HG03521 (cell line): ENCODE measurements at regions not wholly inside any gene's neighbourhood (a gene's known extent, or its start where the extent isn't known, plus 50 kb on each side); places are given as distances from the start of the nearest gene placed in this dataset.

ENCODE experiments used
- ATAC-seq: cut with Tn5 transposase; IDR thresholded peaks from one replicate; pipeline ENCODE4 v1.9.1; 2021; ENCODE audit warnings: mild to moderate bottlenecking, moderate library complexity; ENCODE audit not compliant: unreplicated experiment

DNA sequence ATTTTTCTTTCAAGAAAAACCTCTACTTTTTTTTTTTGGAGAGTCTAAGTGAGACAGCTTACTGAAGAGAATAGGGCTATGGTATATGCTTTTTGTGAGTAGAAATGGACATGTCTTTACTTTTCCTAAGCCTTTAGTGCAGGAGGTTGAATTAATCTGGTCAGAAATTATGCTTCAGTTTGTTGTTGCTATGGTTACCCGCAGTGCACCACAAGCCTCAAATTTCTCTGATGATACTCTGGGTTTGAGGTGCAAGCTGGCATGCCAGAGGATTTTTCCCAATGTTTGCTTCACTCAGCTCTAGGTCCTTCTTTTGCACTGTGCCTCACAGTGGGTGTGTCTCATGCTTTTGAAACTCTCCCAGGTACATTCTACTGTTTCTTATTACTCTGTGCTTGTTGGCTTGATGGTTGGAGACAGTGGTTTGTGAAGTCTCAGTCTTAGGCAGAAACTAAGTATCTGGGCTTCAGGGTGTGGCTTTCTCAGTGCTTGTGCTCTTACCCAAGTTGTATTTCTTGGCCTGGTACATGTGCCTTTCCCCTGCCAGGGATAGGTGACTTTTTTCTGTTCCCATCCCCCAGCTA, 278.3 kb downstream of the RBM43 start:
- ATAC-seq = no peak

DNA sequence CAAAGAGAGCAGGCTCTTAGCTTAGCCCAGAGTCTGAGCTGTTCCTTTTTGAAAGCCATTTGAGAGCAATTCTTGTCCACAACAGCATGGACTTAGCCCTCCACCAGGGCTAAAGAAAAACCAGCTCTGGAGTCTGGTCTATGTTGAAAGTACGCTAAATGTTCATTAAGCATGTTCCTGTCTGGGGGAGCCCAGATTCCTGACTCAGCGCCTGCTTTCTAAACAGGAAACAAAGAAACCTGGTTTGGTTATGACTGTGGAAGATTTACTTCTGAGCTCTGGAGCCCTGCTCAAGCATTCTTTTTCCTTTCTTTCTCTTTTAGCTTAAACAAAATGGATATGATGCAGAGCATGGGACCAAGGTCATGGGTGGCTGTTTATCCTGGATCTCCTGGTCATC, 279.8 kb downstream of the RBM43 start:
- no peak for ATAC-seq

DNA sequence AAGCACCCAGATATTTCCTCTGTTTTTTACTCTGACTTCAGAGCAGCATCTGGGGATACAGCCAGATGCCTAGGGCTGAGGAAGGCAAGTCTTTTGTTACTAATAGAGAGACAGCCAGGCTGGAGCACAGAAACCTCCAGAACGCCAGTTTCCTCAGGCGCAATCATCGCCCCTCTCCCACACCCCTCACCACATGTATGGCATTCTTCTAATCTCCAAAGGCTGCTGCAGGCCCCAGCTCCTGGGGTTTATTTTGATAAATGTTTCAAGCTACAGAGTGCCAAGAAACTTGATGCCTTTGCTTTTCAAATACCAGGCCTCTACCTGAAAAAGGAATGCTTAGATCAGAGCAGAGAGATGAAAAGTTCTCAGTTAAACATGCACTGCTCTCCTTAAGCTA, 283.6 kb downstream of the RBM43 start:
- ATAC-seq = no peak

DNA sequence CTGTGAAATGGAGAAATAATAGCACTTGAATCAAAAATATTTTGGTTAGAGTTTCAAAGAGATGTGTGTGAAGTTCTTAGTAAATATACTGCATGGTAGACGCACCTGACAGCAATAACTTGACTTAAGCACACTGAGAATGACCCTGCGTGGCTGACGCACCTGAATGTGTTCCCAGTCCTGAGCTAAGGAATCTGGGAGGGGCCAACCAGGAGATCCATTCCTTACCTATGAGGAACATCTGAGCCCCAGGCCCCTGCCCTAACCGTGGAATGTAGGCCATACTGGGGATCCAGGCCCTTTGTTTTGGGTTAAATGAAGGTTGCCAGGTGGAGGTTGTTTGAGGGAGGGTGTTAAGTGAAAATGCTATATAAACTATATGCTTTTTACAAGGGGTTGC, 284.4 kb downstream of the RBM43 start:
- ATAC-seq = no peak

DNA sequence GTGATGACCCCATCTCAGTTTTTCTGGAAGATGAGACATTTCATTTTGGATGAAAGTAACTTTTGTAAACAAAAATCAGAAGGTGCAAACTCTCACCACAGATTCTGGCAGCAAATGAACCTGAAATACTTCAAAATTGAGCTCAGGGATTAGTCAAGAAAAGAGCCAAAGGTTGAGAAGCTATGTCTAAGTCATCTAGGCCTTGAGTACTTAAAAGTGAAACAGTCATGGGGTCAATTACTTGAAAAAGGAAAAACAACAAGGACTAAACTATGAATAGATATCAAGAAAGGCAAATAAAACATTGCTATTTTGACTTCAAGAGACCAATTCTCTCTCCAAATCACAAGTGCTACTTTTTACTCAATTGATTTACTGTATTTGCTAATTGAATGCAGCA, 285.1 kb downstream of the RBM43 start:
- ATAC-seq = no peak

GRCh38 chr2:150974864-150975263, 286.8 kb downstream of the RBM43 start:
- ATAC-seq = no peak

GRCh38 chr2:150974234-150974633, 287.4 kb downstream of the RBM43 start:
- no peak for ATAC-seq

GRCh38 chr2:150971910-150972309, 289.8 kb downstream of the RBM43 start:
- no peak for ATAC-seq

DNA sequence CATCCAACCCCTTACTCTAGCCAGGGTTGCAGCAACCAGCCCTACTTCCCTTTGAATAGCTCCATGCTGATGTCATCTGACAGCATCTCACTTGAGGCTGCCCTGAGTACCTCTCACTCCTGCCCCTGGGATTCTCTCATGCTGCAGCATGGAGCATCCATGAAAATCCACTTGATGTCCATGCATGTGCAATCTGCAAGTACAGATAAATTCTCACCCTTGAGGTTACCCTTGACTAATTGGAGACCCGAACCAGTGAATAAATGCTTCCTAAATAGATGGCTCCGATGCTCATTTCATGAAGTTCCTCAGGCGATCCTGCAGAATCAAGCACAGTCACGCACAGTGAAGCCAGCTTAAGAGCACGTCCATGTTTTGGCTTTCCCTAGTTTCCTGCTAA, 298.3 kb downstream of the RBM43 start:
- ATAC-seq = no peak

DNA sequence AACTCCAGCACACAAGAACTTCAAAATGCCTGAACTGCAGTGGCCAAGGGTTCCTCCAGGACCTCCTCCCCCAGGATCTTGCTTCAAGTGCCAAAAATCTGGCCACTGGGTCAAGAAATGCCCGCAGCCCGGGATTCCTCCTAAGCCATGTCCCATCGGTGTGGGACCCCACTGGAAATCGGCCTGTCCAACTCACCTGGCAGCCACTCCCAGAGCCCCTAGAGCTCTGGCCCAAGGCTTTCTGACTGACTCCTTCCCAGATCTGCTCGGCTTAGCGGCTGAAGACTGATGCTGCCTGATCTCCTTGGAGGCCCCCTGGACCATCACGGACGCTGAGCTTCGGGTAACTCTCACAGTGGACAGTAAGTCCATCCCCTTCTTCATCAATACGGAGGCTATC, 306.4 kb downstream of the RBM43 start:
- no peak for ATAC-seq

DNA sequence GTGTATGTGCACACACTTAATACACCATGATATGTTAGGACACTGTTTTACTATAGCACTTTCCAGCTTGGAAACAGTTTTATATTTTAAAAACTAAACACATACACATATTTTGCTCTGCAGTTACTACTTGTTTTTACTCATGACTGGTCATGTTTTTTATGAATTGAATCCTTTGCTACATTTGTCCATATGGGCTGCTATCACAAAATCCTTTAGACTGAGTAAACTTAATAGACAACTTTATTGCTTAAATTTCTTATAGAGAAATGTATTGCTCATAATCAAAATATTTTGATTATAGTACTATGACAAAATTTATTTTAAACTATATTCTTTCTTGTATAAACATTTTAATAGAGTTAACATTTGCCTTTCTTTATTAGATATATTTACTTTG, 314.8 kb downstream of the RBM43 start:
- no peak for ATAC-seq

DNA sequence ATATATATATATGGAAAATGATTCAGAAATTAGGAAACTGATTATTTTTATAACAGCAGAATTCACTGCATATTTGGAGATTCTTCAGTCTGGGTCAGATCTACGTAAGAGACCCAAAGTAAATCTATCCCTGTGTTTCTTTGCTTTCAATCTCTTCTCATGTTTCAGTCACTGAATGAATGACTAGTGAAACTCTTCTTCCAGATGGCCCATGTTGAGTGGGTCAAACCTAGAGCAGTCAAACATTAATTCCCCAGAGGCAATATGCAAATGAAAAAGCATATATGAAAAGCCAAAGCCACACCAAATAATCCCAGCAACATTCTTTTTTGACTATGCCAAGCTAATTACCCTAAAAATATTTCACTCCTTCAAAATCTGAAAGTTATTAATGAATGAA, 317.3 kb downstream of the RBM43 start:
- peak; percentile 46 for ATAC-seq

DNA sequence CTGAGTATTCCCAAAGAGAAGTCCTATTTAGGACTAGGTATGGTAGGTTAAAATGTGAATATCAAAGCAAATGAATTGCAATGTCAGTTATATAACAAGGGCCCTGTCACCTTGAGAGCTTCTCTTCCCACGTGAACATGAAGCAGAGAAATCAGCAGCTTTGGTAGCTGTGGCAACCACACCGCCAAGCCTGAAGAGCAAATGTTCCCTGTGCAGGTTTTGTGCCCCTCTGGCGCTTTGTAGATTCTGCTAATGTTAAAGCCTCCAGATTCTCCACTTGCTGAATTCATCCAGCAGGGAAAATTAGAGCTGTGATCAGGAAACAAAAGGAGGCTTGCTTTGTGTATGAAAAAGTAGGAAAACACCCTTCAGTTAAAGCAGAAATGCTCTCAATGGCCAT, 322.6 kb downstream of the RBM43 start:
- no peak for ATAC-seq

DNA sequence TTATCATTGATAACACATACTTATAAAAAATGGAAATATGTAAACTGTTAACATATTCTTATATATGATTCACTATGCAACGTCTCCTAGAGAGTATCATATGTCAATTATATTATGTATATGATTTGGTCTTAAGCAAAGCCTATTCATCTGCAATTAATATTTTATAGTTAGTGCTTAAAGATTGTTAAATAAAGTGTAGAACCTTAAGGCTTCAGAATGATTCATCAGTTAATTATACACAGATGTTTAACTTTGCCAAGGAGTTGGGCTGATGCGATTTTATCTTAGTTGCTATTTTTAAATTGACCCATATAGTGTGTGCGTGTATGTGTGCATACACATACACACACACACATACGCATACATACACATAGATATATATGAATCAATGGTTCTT, 323.1 kb downstream of the RBM43 start:
- ATAC-seq = no peak

DNA sequence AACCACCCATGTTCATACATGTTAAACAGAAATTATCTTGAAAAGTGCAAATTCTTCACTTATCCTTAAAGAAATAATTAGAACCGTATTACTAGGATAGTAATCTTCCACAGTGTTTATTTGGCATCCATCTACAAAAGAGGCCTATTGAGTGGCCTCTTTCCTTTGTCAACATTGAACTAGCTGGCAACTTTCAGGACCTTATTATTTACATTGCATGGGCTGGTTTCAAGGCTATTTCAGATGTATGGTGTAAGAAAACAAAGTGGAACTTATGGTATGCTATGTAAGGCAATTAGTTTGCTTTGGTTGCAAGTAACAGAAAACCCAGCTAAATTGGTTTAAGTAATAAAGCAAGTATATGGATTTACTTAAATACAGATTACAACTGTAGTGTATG, 324.6 kb downstream of the RBM43 start:
- no peak for ATAC-seq

- ATAC-seq = no peak
Observed at GRCh38 chr2:150931451-150931850, 330.2 kb downstream of the RBM43 start.

DNA sequence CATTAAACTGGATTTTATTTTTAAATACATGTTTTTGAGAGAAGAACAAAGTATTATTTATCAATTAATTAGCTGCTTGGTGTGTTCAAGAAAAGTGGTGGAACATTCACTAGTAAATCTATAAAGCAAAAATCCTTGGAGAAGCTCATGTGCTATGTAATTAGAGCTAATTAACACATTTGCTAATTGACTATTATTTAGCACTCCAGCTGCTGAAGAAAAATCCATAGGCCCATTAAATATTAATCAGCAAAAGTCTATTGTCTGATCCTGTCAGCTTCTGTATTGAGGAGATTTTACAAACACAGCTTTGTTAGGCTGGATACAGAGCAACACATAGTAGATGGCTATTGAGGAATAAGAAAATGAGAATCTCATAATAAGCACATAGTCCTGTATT, 336.1 kb downstream of the RBM43 start:
- ATAC-seq = no peak

GRCh38 chr2:150924878-150925277, 336.8 kb downstream of the RBM43 start:
- no peak for ATAC-seq

DNA sequence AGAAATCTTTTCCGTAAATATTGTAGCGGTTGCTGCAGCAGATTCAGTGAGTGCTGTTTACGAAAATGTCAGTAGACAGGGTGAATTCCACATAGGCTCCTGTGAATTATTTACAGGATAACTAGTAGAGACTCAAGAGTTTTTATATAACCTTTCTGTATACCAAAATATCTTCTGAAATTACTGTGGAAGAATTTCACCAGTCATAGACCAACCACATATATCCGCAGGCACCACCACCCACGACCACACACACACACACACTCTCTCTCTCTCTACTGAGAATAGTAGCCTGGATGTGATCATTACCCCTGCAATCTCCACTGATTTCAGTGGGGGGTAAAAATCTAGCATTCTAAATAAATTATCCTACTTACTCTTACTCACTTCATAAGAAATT, 341.8 kb downstream of the RBM43 start:
- no peak for ATAC-seq

DNA sequence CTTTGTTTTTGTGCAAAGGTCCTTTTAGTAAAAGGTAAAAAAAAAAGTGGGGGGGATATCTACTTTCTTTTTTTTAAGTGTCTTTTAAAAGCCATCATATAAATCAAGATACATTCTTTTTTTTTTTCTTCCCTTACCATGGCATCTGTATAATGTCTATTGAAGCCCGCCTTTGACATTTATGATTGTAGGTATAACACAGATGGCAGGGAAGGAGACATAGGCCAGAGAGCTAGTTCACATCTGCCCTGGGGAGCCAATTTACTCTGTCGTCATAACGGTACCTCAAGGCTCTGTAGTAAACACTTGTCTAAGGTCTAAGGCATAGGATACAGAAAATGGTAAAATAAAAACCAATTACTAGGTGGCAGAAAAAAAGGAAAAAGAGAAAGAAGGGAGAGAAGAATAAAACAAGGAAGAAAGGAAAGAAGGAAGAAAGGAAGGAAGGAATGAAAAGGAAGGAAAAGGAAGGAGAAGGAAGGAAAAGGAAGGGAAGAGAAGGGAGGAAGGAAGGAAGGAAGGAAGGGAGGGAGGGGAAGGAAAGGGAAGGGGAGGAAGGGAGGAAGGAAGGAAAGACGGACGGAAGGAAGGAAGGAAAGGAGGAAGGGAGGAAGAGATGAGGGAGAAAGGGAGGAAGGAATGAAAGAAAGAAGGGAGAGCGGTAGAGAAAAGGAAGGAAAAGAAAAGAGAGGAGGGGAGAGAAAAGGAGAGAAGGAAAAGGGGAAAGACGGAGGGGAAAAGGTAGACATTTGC, 343.5 kb downstream of the RBM43 start:
- ATAC-seq = no peak

DNA sequence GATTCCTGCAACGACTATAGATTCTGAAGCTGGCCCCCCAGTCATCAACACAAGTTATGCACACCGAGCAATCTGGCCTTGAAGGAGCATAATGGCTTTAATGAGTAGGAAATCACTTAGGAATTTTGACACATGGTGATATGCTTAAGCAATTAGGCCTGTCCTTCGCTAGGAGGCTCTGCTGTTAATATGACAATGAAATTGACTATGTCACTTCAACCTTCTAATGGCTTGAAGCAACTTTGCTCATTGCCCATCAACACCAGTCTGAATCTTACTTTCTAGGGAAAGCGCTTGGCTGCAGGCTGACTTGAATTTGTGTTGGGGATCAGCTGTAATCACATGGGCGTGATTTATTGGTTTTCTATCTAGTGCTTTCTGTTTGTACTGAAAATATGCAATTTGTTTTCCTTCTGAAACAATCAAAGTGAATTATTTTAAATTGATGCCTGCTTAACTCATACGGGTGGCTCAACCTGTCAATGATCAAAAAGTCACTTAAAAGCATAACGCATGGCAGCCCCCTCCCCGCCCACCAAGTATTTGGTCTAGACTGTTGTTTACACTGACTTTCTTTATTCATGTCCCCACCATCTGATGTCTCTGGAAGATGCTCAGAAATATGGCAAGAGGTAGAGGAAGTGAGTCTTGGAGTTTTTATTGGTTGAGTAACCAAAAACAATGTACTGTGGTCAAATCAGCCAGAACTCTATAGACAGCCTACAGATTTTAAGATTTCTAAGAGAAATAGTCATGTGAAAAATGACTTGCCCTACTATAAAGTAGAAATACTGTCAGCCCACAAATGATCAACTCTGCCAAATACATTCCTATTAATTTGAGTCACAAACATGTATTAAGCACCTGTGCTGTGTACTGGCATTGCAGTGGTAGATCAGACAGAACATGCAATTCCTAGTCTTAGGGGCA, 344.9 kb downstream of the RBM43 start:
- no peak for ATAC-seq

- no peak for ATAC-seq
Observed at GRCh38 chr2:150911766-150912280, 349.8 kb downstream of the RBM43 start.
